Renal cortex interstitium (tissue), 11 donors: ENCODE measurements at regions not wholly inside any gene's neighbourhood (a gene's known extent, or its start where the extent isn't known, plus 50 kb on each side); places are given as distances from the start of the nearest gene placed in this dataset.
"Not testable (repeated sequence)": the region's sequence is repeated elsewhere in the genome, so short reads cannot be mapped to it uniquely, and the experiment has no call there.

Experiments used
- DNase-seq, 11 donors: peaks; one replicate each; pipeline ENCODE4 v3.0.0-alpha.2; 2013; ENCODE audit warnings: low read depth in 9 of 11, low spot score in 4 of 11; ENCODE audit errors: extremely low read depth in 1 of 11

GRCh38 chr11:134841411-134841810, 429.4 kb upstream of the B3GAT1 start:
- DNase-seq: no peak

DNA sequence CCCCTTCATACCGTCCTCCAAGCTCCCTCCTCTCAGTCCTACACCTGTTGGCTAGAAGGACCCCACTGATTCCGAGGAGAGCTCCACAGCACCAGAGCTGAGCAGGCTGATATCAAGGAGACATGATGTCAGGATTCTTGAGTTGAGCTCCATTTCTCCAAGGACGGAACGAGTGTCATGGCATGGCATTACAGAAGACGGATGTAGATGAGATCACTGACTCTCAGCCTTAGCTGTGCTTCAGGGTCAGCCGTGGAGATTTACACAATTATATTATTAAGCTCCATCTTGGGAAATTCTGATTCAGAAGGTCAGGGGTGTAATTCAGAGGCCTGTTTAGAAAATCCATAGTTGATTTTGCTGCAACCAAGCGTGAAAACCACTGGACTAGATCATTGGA, 428.9 kb upstream of the B3GAT1 start:
- DNase-seq: no peak

- not testable (repeated sequence) for DNase-seq
Observed at GRCh38 chr11:134840165-134840564, 428.1 kb upstream of the B3GAT1 start.

DNA sequence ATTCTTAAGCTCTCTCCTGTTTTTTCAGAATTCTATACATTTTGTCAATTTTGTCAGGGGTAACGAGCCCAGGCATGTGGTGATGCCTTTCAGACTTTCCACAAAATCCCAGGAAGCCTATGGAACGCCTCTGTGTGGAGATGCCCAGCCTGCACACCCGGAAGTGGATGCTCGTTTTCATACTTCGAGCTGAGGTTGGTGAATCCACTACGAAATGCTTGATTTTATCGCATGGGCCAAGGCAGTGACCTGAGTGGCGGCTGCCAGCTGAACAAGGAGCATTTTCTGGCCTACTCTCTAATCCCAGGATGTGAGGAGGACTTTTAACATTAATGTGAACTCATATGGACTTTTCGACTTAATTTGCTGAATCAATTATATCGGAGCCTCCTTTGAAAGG, 426.7 kb upstream of the B3GAT1 start:
- DNase-seq: no peak

GRCh38 chr11:134837887-134838232, 425.8 kb upstream of the B3GAT1 start:
- DNase-seq: no peak

GRCh38 chr11:134837166-134837886, 425.3 kb upstream of the B3GAT1 start:
- DNase-seq: no peak

DNA sequence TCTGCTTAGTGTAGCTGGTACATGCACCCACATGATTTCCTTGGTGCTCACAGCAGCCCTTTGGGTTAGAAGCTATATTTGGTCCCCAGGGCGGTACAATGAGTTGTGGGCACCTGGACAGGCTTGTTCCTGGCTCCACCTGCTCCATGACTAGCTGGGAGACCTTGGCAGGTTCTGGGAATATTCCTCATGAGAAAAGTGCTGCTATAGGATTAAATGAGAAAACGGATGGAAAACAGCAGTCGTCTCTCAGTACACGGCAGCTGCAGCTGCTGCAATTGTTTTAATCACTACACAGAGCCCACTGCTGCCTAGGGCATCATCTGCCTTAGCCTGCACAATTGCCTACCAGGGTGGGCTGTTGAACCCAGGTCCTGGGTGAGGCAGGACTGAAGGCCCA, 424.5 kb upstream of the B3GAT1 start:
- DNase-seq: no peak

DNA sequence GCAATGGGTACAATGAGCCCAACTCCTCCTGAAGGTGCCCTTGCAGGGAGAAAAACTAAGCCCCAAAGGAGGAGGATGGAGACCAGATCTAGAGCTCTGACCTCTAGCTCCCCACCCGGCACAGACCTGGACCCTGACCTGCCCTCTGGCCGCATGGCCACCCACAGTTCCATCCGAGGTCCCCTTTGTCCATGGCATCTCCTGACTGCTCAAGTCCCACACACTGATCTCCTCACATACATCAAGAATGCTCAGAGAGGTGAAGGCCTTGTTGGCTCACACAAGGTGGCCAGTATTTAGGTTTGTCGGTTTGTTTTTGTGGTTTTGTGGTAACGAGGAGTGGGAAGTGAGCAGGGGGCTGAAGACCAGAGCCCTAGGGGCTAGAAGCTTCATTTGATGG, 423.5 kb upstream of the B3GAT1 start:
- DNase-seq: no peak

DNA sequence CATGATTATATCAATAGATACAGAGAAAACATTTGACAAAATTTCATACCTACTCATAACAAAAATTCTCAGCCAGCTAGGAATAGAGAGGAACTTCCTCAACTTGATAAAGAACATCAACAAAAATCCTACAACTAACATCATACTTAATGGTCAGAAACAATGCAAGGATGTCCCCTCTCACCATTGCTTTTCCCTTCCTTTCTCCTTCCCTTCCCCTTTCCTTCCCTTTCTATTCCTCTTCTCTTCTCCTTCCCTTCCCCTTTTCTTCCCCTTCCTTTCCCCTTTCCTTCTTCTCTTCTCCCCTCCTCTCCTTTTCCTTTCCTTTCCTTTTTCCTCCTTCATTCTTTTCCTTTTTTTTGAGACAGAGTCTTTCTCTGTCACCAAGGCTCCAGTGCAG, 418.3 kb upstream of the B3GAT1 start:
- no peak for DNase-seq

GRCh38 chr11:134823970-134824369, 411.9 kb upstream of the B3GAT1 start:
- DNase-seq: no peak

DNA sequence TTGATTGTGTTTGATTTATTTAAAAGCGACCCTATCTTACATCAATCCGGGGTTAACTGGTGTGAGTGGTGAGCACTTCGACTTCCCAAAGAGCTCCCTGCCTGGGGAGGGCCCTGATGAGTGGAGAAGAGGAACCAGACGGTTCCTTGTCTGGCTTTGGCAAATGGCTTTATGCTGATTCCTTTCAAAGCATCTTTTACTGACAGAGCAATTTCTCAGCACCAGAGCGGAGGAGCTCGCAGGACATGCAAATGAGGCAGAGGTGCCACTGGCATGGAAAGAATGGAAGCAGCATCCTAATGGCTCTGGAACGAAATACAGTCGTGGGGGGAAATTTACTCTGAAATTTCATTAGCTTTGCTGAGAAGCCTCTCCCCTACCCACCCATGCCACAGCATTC, 410.9 kb upstream of the B3GAT1 start:
- DNase-seq: no peak

DNA sequence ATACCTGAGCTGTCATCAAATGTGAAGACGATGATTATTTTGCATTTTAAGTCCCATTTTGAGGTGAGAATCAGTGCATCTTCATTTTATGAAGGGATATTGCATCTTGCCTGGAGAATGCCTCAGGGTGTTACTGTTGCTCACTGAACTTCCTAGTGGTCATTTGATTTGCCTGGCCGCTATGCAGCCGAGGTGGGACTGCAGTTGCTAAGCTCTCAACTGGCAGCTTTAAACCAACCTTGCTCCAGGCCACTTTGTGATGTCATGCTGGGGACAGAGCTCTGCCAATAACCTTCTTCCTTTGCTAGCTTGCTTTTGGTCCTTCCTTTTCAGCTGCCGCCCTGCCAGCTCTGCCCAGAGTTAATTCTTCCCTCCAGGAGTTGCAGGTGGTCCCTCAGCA, 409.4 kb upstream of the B3GAT1 start:
- no peak for DNase-seq

DNA sequence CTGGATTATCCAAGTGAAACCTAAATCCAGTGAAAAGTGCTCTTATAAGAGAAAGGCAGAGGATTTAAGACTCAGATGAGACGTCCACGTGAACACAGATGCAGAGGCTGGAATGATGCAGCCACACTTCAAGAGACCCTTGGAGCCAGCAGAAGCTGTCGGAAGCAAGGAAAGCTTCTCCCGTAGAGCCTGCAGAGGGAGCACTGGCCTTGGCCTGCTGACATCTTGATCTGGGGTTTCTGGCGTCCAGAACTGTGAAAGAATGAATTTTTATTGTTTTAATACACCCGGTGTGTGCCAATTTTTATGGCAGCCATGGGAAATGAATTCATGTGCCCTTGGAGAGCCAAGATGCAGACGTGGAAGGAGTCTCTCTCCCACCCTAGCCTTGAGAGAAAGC, 407.0 kb upstream of the B3GAT1 start:
- no peak for DNase-seq

DNA sequence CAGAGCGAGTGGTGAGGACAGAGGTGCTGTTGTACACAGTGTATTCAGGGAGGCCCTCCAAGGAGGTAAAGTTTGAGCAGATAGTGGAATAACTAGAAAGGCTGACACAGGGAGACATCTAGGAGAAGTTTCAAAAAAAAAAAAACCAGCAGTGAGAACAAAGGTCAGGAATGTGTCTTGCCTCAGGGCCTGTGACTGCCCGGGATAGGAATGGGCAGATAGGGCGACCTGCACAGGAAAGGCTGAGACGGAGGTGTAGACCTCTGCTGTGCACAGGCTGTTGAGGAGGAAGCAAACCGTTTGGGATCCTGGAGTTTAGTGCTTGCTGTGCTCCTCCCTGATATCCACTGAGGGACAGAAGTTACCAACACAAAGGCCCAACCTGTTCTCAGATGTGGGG, 406.5 kb upstream of the B3GAT1 start:
- DNase-seq: no peak

DNA sequence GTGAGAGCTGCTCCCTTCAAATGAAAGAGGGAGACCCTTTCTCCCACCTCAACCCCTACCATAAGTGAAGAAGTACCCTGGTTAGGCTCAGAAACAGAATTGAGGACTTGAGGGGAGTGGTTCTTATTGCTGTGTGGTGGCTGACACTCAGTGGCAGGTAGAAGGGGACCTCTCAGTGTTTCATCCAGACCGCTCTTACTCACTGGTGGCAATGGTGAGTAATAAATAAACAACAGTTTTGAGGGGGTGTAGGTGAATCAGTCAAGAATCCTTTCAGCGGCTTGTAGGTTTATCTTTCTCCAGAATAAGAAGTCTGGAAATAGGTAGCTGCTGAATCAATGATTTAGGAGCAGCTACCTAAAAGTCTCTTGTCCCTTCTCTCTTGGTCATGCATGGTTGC, 403.4 kb upstream of the B3GAT1 start:
- no peak for DNase-seq

GRCh38 chr11:134807997-134808396, 396.0 kb upstream of the B3GAT1 start:
- no peak for DNase-seq

DNA sequence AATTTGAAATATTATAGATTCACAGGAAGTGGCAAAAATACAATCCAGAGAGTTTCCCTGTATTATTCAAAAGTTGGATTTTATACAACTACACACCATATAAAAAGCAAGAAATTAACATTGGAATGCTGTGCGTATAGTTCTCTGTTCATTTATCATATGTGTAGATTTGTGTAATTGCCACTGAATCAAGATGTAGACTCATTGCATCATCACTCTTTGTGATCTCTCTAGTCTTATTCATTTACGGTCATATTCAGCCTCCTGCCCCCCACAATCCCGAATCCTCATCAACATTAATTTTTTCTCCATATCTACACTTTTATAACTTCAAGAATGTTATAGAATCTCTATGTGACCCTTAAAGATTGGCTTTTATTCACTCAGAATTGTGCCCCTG, 390.6 kb upstream of the B3GAT1 start:
- DNase-seq: no peak

- DNase-seq: no peak
Observed at GRCh38 chr11:134802116-134802515, 390.1 kb upstream of the B3GAT1 start.

- no peak for DNase-seq
Observed at GRCh38 chr11:134801570-134801969, 389.5 kb upstream of the B3GAT1 start.

- DNase-seq: no peak
Observed at GRCh38 chr11:134800826-134801225, 388.8 kb upstream of the B3GAT1 start.

DNA sequence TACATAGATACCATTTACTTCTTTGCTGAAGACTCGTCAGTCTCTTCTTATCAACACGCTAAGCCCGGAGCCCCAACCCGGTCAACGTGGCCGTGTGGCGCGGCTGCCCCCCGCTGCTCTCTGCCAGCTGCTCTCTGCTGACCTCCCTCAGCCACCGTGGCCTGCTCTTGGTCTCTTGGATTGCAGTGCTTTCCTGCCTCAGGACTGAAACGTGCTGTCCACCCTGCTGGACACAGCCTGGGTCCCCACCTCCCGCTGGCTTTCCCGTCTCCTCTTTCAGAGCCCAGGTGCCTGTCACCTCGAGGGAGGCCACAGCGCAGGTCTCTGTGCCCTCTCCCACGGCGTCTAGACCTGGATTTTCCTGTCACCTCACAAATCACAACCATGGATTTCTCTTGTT, 388.1 kb upstream of the B3GAT1 start:
- DNase-seq: no peak

DNA sequence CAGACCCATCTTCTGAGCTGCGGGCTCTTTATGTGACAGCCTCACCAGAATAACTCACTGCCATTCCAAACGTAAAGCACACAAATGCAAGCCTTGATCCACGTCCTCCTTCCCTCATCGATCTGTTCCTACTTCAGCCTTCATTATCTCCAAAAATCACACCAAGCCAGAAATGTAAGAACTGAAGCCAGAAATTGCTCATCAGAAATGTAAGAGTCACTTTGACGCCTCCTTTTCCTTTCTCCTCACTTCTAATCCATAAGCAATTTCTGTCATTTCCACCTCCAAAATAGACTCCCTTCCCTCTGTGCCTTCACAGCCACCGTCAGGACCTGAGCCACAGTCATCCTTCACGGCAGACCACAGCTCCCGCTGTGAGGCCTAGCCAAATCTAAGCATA, 387.3 kb upstream of the B3GAT1 start:
- no peak for DNase-seq
